NT2/D1 (cell line): ENCODE measurements at regions not wholly inside any gene's neighbourhood (a gene's known extent, or its start where the extent isn't known, plus 50 kb on each side); places are given as distances from the start of the nearest gene placed in this dataset.
"Not testable (repeated sequence)": the region's sequence is repeated elsewhere in the genome, so short reads cannot be mapped to it uniquely, and the experiment has no call there.

Source experiments
- DNase-seq: peaks from one replicate; pipeline ENCODE4 v3.0.0-alpha.2; 2011; ENCODE audit warnings: low read depth, low spot score
- H3K27me3 ChIP-seq: 2 replicates; pipeline ENCODE4 v1.6.0; 2011; ENCODE audit warnings: mild to moderate bottlenecking; ENCODE audit not compliant: insufficient read length, insufficient read depth
- H3K36me3 ChIP-seq: 2 replicates; pipeline ENCODE4 v1.6.1; 2011; ENCODE audit warnings: mild to moderate bottlenecking, low read length, mixed read lengths; ENCODE audit not compliant: insufficient read depth, insufficient read length
- H3K4me1 ChIP-seq: 2 replicates; pipeline ENCODE4 v1.5.1; 2011; ENCODE audit not compliant: insufficient read depth, insufficient read length
- H3K4me3 ChIP-seq: 2 replicates; pipeline ENCODE4 v1.5.1; 2011; ENCODE audit warnings: low read depth; ENCODE audit not compliant: insufficient read length
- H3K9ac ChIP-seq: 2 replicates; pipeline ENCODE4 v1.6.0; 2011; ENCODE audit warnings: low read depth; ENCODE audit not compliant: insufficient read length
- H3K9me3 ChIP-seq: 2 replicates; pipeline ENCODE4 v1.5.1; 2011; ENCODE audit warnings: mild to moderate bottlenecking, low read length; ENCODE audit not compliant: insufficient read depth
- SUZ12 ChIP-seq: IDR thresholded peaks from 2 replicates; pipeline ENCODE4 v1.6.1; 2011; ENCODE audit not compliant: insufficient read length, insufficient read depth; ENCODE audit errors: extremely low read depth
- YY1 ChIP-seq: IDR thresholded peaks from 2 replicates; pipeline ENCODE4 v1.6.1; 2011; ENCODE audit not compliant: insufficient read length, insufficient read depth
- ZNF274 ChIP-seq: IDR thresholded peaks from 2 replicates; pipeline ENCODE4 v1.6.1; 2011; ENCODE audit warnings: mild to moderate bottlenecking, low read depth, low read length

- no peak for DNase-seq
- H3K9ac ChIP-seq: peak overlapping the region; percentile 21
- TF ChIP-seq ZNF274: no peak
- TF ChIP-seq YY1: no peak
- peak; percentile 7 for TF ChIP-seq SUZ12
- H3K4me3 ChIP-seq: peak overlapping the region; percentile 39
- no peaks in the 10 kb centered on the region for H3K4me1 ChIP-seq
- H3K36me3 ChIP-seq: no peaks in the 10 kb centered on the region
- peaks cover 57% of the 10 kb centered on the region for H3K27me3 ChIP-seq
- no peaks in the 10 kb centered on the region for H3K9me3 ChIP-seq
These were observed 164.6 kb upstream of the PPP1R3A start for GRCh38 chr7:114083166-114084001.

GRCh38 chr7:114082642-114083165 lies 163.9 kb upstream of the PPP1R3A start:
- no peak for DNase-seq
- TF ChIP-seq YY1: no peak
- no peak for TF ChIP-seq ZNF274
- no peak for TF ChIP-seq SUZ12
- peaks cover 51% of the 10 kb centered on the region for H3K27me3 ChIP-seq
- peak overlapping the region; percentile 39 for H3K4me3 ChIP-seq
- H3K36me3 ChIP-seq: no peaks in the 10 kb centered on the region
- peak overlapping the region; percentile 32 for H3K9ac ChIP-seq
- H3K4me1 ChIP-seq: no peaks in the 10 kb centered on the region
- no peaks in the 10 kb centered on the region for H3K9me3 ChIP-seq

- H3K9ac ChIP-seq: no peak overlapping the region
- H3K36me3 ChIP-seq: no peaks in the 10 kb centered on the region
- TF ChIP-seq ZNF274: no peak
- TF ChIP-seq SUZ12: no peak
- no peak for TF ChIP-seq YY1
- H3K4me1 ChIP-seq: no peaks in the 10 kb centered on the region
- no peak for DNase-seq
- H3K4me3 ChIP-seq: no peak overlapping the region
- no peaks in the 10 kb centered on the region for H3K9me3 ChIP-seq
- H3K27me3 ChIP-seq: peaks cover 43% of the 10 kb centered on the region
These were observed 163.0 kb upstream of the PPP1R3A start for GRCh38 chr7:114081606-114082425.

- not testable (repeated sequence) for H3K36me3 ChIP-seq, DNase-seq, H3K9me3 ChIP-seq, H3K9ac ChIP-seq, H3K27me3 ChIP-seq, H3K4me1 ChIP-seq, H3K4me3 ChIP-seq
These were observed 158.3 kb upstream of the PPP1R3A start for GRCh38 chr7:114077158-114077524.

- H3K4me3 ChIP-seq, H3K36me3 ChIP-seq, H3K27me3 ChIP-seq, H3K4me1 ChIP-seq, DNase-seq, H3K9ac ChIP-seq, H3K9me3 ChIP-seq: not testable (repeated sequence)
These were observed 157.8 kb upstream of the PPP1R3A start for GRCh38 chr7:114076392-114077157.

- Histone ChIP-seq H3K9me3 (no peaks in the 10 kb centered on the region), H3K4me3 (no peak overlapping the region), H3K36me3 (no peaks in the 10 kb centered on the region), H3K27me3 (no peaks in the 10 kb centered on the region), H3K4me1 (no peaks in the 10 kb centered on the region), H3K9ac (no peak overlapping the region)
- TF ChIP-seq SUZ12 (no peak), YY1 (no peak), ZNF274 (no peak)
- no peak for DNase-seq
These were observed 154.9 kb upstream of the PPP1R3A start for GRCh38 chr7:114073701-114074100.

- Histone ChIP-seq H3K27me3 (no peaks in the 10 kb centered on the region), H3K36me3 (no peaks in the 10 kb centered on the region), H3K9me3 (no peaks in the 10 kb centered on the region), H3K4me3 (no peak overlapping the region), H3K9ac (no peak overlapping the region), H3K4me1 (no peaks in the 10 kb centered on the region)
- TF ChIP-seq YY1: no peak
- no peak for DNase-seq
These were observed 151.4 kb upstream of the PPP1R3A start for GRCh38 chr7:114070246-114070645.
